SH-SY5Y (cell line): ENCODE measurements at regions not wholly inside any gene's neighbourhood (a gene's known extent, or its start where the extent isn't known, plus 50 kb on each side); places are given as distances from the start of the nearest gene placed in this dataset.

Experiments
- GATA2 ChIP-seq: IDR thresholded peaks from 2 replicates; pipeline ENCODE4 v1.6.1; 2011; ENCODE audit warnings: mild to moderate bottlenecking, low read depth, low read length
- GATA3 ChIP-seq: IDR thresholded peaks from 2 replicates; pipeline ENCODE4 v1.6.1; 2011; ENCODE audit warnings: low read depth, mild to moderate bottlenecking, low read length, moderate library complexity

DNA sequence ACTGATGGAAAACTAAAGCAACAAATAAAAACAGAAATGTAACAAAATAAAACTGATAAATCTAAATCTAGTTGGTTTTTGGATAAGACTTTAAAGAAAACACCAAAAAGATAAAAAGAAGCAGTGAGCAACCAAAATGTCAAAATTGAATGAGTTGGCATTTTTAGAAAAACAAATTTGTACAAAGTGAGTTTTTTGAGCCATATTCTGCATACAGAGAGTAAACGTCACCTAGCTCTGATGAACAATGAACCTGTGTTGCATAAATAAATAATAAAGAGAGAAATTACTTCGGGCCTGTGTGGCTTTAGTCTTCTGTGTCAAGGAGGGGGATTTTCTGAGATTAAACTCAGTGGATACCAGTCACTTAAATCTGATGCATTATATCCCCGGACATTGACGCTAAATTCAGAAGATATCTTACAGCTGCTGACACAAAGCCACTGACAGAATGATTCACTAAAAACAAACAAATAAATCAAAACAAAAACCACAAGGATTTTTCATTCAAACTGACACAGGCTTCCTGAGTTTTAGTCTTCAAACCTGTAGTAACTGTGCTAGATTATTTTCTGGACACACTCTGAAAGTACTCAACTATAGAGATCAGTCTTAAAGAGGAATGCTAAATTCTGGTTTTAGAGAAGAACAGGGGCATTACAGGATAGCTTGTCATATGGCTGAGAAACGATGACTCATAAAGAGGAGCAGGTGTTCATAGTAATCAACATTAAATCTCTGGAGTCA is 403.5 kb upstream of the ST8SIA4 start:
- no peak for TF ChIP-seq GATA3
- TF ChIP-seq GATA2, result no peak

DNA sequence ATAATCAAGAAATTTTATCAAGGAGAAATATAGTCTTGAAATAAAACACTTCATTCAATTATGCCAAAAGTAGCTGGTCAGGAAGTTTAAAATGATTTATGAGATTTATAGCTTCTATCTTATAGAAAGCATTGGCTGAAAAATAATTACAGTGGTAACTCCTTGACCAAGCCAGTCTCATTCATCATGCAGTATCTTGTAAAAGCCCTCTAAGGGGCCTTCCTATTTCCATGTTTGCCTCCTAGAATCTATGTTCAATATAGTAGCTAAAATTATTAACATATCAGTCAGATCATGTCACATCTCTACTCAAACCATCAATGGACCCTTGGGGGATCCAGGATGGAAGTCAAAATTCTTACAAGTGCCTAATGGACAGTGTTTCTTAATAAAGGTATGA is 393.4 kb upstream of the ST8SIA4 start:
- TF ChIP-seq GATA2, result no peak
- TF ChIP-seq GATA3, result no peak

DNA sequence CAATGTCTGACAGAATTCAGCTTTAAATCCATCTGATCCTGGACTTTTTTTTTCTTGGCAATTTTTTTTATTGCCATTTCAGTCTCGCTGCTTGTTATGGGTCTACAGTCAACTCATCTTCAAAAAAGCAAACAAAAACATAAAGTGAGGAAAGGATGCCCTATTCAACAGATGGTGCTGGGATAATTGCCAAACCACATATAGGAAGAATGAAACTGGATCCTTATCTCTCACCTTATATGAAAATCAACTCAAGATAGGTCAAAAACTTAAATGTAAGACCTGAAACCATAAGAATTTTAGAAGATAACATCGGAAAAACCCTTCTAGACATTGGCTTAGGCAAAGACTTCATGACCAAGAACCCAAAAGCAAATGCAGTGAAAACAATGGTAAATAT is 389.1 kb upstream of the ST8SIA4 start:
- TF ChIP-seq GATA2, result no peak
- no peak for TF ChIP-seq GATA3

DNA sequence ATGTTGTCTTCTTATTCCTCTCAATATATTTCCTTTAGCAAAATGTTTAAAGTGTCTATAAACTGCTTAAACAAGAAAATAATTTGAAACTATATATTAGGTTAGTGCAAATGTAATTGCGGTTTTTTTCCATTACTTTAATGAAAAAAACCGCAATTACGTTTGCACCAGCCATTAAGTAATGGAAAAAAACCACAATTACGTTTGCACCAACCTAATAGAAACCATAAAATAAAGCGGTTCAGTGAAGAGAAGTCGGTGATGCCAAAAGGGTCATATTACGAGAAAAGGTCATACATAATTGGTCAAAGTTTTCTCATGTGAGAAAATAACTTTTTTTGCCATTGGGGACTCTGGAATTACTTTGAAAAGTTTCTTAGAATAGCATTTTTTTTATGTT is 385.6 kb upstream of the ST8SIA4 start:
- TF ChIP-seq GATA2 (no peak), GATA3 (no peak)

DNA sequence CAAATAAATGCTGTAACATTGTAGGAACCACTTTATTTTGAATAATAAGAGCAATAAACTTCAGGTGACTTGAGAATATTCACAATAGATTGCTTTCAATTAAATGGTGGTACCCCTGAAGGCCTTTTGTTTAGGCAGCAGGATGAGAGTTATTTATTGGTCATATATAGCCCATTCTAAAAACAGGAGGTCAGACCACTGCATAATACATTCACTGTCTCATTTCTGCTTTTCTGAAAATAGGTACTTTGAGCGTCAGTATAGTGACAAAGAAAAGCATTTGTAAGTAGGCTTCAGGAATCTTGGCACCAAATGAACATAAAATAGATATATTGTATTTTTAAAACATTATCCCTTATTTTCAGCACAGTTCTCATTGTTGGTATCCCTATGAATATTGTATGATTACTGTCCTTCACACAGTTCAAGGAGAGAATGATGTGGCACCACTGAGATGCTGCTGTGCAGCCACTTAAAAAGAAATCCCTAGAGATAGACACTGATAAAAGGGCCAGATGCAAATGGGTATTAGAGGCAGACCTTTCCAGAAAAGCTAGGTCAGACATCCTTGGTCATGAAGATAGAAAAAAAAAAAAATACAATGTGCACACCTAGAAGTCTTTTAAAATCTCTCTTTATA is 381.8 kb upstream of the ST8SIA4 start:
- TF ChIP-seq GATA2, result no peak
- no peak for TF ChIP-seq GATA3

DNA sequence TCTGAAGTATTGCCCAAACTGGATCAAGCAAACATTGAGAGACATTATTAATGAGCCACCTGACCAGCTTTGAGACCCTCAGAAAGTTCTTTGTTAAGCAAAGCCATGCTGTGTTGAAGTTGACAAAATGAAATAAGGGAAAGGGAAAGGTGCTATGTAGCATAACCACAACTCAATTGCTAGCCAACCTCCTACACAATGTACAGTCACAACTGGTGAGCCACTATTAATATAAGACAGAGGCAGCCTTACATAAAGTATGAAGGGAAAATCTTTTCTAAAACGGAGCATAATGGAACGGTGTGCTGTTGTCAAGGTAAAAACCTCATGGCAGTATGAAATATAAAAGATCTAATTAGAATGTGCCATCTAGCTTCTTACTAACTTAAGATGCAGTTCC is 375.8 kb upstream of the ST8SIA4 start:
- no peak for TF ChIP-seq GATA3
- no peak for TF ChIP-seq GATA2

DNA sequence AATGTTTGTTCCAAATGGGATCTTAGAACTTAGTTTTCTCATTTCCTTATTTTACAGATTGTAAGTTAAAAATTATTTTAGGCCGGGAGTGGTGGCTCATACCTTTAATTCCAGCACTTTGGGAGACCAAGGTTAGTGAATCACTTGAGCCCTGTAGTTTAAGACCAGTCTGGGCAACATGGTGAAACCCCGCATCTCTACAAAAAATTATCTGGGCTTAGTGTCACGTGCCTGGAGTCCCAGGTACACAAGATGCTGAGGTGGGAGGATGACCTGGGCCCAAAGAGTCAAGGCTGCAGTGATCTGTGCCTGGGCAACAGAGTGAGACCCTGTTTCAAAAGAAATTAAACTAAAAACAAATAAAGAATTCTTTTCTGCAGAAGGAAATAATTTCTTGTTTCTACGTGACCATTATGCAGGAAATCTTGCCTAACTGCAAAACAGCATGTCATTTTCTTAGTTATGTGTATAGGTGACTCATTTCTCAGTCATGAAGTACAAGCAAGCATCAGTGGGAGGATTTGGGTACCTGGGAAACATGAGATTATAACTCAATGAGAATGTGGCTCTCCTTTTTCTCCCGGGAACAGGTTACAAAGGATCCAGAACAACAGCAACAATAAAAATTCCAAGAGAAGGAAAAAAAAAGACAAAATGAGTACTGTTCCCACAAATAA is 375.1 kb upstream of the ST8SIA4 start:
- TF ChIP-seq GATA2 (no peak), GATA3 (no peak)

DNA sequence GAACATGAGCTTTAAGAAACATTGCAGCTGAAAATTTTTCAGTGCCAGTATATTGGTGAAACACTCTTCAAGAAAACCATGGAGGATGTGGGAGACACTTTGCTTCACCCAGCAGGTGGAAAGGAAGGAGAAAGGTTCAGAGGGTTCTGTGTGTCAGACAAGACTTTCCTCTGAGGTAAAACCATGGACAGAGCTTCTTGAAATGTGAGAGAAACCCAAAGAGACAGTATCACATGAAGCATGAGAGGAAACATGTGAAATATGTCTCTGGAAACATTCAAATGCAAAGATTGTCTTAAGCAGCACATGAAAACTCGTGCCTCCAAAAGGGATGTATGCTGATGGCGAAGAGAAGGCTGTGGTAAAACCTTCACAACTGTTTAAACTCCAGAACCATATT is 368.9 kb upstream of the ST8SIA4 start:
- TF ChIP-seq GATA2, result no peak
- TF ChIP-seq GATA3, result no peak

DNA sequence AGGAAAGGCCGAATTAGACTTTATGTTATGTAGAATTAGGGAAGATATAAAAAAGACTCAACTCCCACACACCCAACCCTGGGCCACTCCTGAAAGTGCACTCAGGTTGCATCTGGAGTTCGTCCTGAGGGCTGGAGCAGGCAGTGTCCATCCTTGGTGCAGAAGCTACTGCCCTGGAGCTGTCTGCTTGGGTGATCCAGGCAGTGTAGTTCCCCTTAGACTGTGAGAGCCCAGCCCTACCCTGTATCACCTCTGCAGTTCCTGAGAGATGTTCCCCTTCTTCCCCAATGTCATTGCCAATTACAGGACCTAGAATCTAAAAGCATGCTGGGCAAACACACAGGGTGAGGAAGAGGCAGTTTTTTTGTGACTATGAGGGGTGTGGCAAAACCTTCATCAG is 368.3 kb upstream of the ST8SIA4 start:
- TF ChIP-seq GATA2, result no peak
- TF ChIP-seq GATA3, result no peak

DNA sequence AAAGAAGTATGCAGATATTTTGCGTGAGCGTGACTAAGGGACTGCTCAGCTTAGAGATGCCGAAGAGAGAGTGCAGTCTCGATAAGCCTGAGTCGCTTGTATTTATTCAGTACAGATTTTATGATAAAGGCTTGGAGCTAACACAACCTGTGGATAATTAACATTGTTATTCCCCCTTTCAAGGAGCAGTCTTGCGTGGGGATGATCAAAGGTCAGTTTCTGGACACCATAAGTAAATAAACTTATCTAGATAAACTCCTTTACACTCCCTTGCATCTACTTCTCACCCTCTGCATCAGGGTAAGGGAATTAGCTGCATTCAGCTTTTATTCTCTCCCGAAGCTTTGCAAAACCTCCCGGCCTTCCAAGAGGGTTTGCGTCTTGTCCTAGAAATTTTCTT is 357.8 kb upstream of the ST8SIA4 start:
- TF ChIP-seq GATA3 (no peak), GATA2 (no peak)

DNA sequence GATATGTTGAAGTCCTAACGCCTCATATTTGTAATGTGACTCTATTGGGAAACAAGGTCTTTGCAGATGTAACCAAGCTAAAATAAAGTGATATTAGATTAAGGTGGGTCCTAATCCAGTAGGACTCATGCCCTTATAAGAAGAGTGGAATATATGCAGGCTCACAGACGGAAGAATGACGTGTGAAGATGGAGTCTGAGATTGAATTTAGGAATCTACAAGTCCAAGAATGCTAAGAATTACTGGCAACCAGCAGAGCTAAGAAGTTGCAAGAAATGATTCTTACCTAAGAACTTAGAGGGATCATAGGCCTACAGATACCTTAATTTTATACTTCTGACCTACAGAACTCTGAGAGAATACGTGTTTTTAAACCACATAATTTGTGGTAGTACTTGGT is 350.0 kb upstream of the ST8SIA4 start:
- TF ChIP-seq GATA2, result no peak
- no peak for TF ChIP-seq GATA3

DNA sequence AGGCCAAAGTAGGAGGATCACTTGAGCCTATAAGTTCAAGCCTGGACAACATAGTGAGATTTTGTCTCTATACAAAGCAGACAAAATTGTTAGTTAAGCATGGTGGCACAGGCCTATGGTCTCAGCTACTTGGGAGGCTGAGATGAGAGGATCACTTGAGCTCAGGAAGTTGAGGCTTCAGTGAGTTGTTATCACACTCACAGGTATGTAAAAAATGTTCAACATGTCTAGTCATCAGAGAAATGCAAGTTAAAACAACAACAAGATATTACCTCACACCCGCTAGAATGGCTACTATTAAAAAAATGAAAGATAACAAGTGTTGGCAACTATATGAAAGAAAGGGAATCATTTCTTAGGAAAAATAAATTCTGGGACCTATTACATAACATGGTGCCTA is 341.5 kb upstream of the ST8SIA4 start:
- TF ChIP-seq GATA3 (no peak), GATA2 (no peak)

DNA sequence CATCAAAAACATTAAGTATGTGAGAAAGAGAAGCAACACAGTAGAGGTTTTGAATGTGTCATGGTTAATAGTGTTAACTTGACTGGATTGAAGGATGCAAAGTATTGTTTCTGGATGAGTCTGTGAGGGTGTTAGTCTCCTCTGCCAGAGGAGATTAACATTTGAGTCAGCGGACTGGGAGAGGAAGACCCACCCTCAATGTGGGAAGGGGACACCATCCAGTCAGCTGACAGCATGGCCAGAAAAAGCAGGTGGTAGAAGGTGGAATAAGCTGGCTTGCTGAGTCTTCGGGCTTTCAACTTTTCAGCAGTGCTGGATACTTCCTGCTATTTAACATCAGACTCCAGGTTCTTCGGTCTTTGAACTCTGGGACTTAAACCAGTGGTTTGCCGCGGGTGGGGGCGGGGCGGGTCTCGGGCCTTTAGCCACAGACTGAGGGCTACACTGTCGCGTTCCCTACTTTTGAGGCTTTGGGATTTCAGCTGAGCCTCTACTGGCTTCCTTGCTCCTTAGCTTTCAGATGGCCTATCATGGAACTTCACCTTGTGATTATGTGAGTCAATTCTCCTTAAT is 309.9 kb upstream of the ST8SIA4 start:
- no peak for TF ChIP-seq GATA2
- TF ChIP-seq GATA3, result no peak

DNA sequence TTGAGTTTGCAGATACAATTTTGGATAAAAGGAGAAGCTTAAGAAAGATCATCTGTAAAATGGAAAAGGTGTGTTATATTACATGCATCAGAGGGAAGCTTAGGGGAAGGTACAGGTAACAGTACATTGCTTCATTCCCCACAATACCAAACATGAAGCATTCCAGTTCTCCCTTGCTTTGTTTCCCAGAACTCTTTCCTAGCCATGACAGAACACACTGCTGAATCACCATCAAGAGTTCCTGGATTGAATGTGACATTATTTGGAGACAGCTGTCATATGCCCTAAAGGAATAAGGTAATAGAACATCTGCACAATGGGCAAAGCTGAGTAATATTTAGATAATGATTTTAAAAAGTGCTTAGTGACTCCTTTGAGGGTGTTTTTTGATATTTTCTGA is 303.5 kb upstream of the ST8SIA4 start:
- TF ChIP-seq GATA2 (no peak), GATA3 (no peak)
